Endothelial cell of umbilical vein (primary cell): ENCODE measurements at regions not wholly inside any gene's neighbourhood (a gene's known extent, or its start where the extent isn't known, plus 50 kb on each side); places are given as distances from the start of the nearest gene placed in this dataset.

Experiments
- BruUV-seq: library from RNA; stranded (reverse); fragments of 400-500 nt; replicated peaks from 2 replicates; lab custom pipeline; 2021; lab: Mats Ljungman, UMichigan
- CTCF ChIA-PET: fragments of 300-600, 350-600 bp; sonication (Branson Sonifier 250); formaldehyde crosslinking; loops from one replicate; lab custom pipeline; 2021; ENCODE audit warnings: antibody characterized with exemption, inconsistent platforms; lab: Charles Lee
- POLR2A ChIA-PET: fragments of 300-600, 350-600 bp; sonication (Branson Sonifier 250); formaldehyde crosslinking; loops from one replicate; lab custom pipeline; 2021; ENCODE audit warnings: antibody characterized with exemption, inconsistent platforms; lab: Charles Lee
- DNase-seq: peaks from one replicate; pipeline ENCODE4 v3.0.0-alpha.2; 2011; ENCODE audit warnings: low read depth, low spot score
- FAIRE-seq: peaks from 2 replicates; lab custom pipeline; 2011; peaks lifted over from hg19 to GRCh38; lab: Jason Lieb, UNC
- H2AFZ ChIP-seq: 2 replicates; pipeline ENCODE4 v1.6.0; 2012; ENCODE audit warnings: low read depth, low read length, control low read depth, inconsistent platforms
- H3K27ac ChIP-seq: 2 replicates; pipeline ENCODE4 v1.5.1; 2011; ENCODE audit warnings: low read depth, mild to moderate bottlenecking, control low read depth, low read length, moderate library complexity; ENCODE audit not compliant: insufficient read depth
- H3K27me3 ChIP-seq, 2 experiments: 2 replicates each; pipeline versions ENCODE4 v1.6.0 to v1.6.1; 2011; ENCODE audit warnings: low read length in 2 of 2, mixed read lengths in 1 of 2; ENCODE audit not compliant: control insufficient read depth in 2 of 2, insufficient read depth in 2 of 2
- H3K36me3 ChIP-seq, 2 experiments: 2 replicates in 1 of 2; 3 replicates in 1 of 2; pipeline ENCODE4 v1.5.1; 2011; ENCODE audit warnings: low read length in 2 of 2, mild to moderate bottlenecking in 1 of 2, moderate library complexity in 1 of 2; ENCODE audit not compliant: control insufficient read depth in 2 of 2, insufficient read depth in 2 of 2; ENCODE audit errors: extremely low read depth in 1 of 2
- H3K4me1 ChIP-seq: 3 replicates; pipeline ENCODE4 v1.5.1; 2011; ENCODE audit warnings: mild to moderate bottlenecking, low read length; ENCODE audit not compliant: control insufficient read depth, insufficient read depth; ENCODE audit errors: extremely low read depth
- H3K4me2 ChIP-seq: 2 replicates; pipeline ENCODE4 v1.6.1; 2011; ENCODE audit warnings: low read length, control low read depth, mixed read lengths; ENCODE audit not compliant: insufficient read depth
- H3K4me3 ChIP-seq, 3 experiments: fragments of 200-600 bp in 1 of 3; sonication (generic), shearing (Covaris generic) in 1 of 3; replicated peaks in 1 of 3; 2 replicates each; pipeline ENCODE4 v1.5.1; 2011 to 2016; ENCODE audit warnings: control low read depth in 3 of 3, low read length in 3 of 3, mild to moderate bottlenecking in 2 of 3, inconsistent platforms in 1 of 3, low read depth in 1 of 3, moderate library complexity in 1 of 3; ENCODE audit not compliant: insufficient read depth in 1 of 3
- H3K79me2 ChIP-seq: 2 replicates; pipeline ENCODE4 v1.6.0; 2012; ENCODE audit warnings: low read length, inconsistent platforms; ENCODE audit not compliant: control insufficient read depth, insufficient read depth
- H3K9ac ChIP-seq: replicated peaks from 2 replicates; pipeline ENCODE3; 2011; ENCODE audit warnings: low read length, control low read depth; ENCODE audit not compliant: insufficient read depth; ENCODE audit errors: extremely low read depth
- H3K9me1 ChIP-seq: replicated peaks from 3 replicates; pipeline ENCODE4 v1.6.0; 2011; ENCODE audit warnings: mild to moderate bottlenecking, low read length; ENCODE audit not compliant: control insufficient read depth, insufficient read depth; ENCODE audit errors: extremely low read depth
- H3K9me3 ChIP-seq: replicated peaks from 2 replicates; pipeline ENCODE4 v1.5.1; 2012; ENCODE audit warnings: low read length, inconsistent platforms; ENCODE audit not compliant: control insufficient read depth, insufficient read depth
- H4K20me1 ChIP-seq: replicated peaks from 2 replicates; pipeline ENCODE3; 2011; ENCODE audit warnings: mild to moderate bottlenecking, low read length; ENCODE audit not compliant: control insufficient read depth, insufficient read depth; ENCODE audit errors: extremely low read depth
- CTCF ChIP-seq, 2 donors: IDR thresholded peaks; 1 replicate in 1 of 2; 2 replicates in 1 of 2; pipeline ENCODE4 v1.5.1; 2011; ENCODE audit warnings: low read length in 2 of 2, mild to moderate bottlenecking in 2 of 2, moderate library complexity in 2 of 2, control low read depth in 1 of 2, inconsistent platforms in 1 of 2, low read depth in 1 of 2; ENCODE audit not compliant: insufficient read depth in 1 of 2; ENCODE audit errors: extremely low read depth in 1 of 2
- EZH2 ChIP-seq: IDR thresholded peaks from 2 replicates; pipeline ENCODE4 v1.6.1; 2012; ENCODE audit warnings: borderline replicate concordance, low read depth, mild to moderate bottlenecking, moderate library complexity, low read length, inconsistent platforms; ENCODE audit not compliant: severe bottlenecking
- FOS ChIP-seq: IDR thresholded peaks from 2 replicates; pipeline ENCODE4 v1.6.1; 2011; ENCODE audit warnings: mild to moderate bottlenecking, low read length, moderate library complexity, borderline replicate concordance; ENCODE audit not compliant: insufficient read depth
- GATA2 ChIP-seq: IDR thresholded peaks from 2 replicates; pipeline ENCODE4 v1.7.0; 2011; ENCODE audit warnings: low read depth, mild to moderate bottlenecking, moderate library complexity, mixed read lengths, low read length; ENCODE audit not compliant: insufficient read length, insufficient read depth
- JUN ChIP-seq: IDR thresholded peaks from 2 replicates; pipeline ENCODE4 v1.6.1; 2011; ENCODE audit warnings: borderline replicate concordance, low read depth; ENCODE audit not compliant: insufficient read length, insufficient read depth
- MAX ChIP-seq: IDR thresholded peaks from 2 replicates; pipeline ENCODE4 v1.6.1; 2011; ENCODE audit not compliant: insufficient read depth, insufficient read length
- MYC ChIP-seq: IDR thresholded peaks from one replicate; pipeline ENCODE4 v1.6.1; 2011; ENCODE audit warnings: mild to moderate bottlenecking, low read depth, low read length
- POLR2A ChIP-seq: IDR thresholded peaks from 2 replicates; pipeline ENCODE4 v1.6.1; 2012; ENCODE audit warnings: low read depth, mild to moderate bottlenecking, control low read depth, low read length
- POLR2AphosphoS5 ChIP-seq: IDR thresholded peaks from 2 replicates; pipeline ENCODE4 v1.6.1; 2012; ENCODE audit warnings: low read depth, mild to moderate bottlenecking, control low read depth, low read length, moderate library complexity; ENCODE audit not compliant: insufficient read depth
- dilution Hi-C: fragments of 300-500 bp; cut with MboI; formaldehyde crosslinking; loops from one replicate; pipeline ENCODE4 v1.15.0; 2019; ENCODE audit warnings: low sequenced_read_pairs; ENCODE audit not compliant: extremely low pct_ligation_motif_present
- intact Hi-C: fragments of 100-400 bp; cut with micrococcal nuclease; formaldehyde crosslinking; loops from one replicate; pipeline ENCODE4 v1.10.0; 2022

GRCh38 chr4:186927624-186928023 lies 204.0 kb upstream of the FAT1 start:
- ChIA-PET POLR2A (no interaction called here), CTCF (no interaction called here)
- Histone ChIP-seq H3K9me3 (no peaks in the 10 kb centered on the region), H3K9ac (no peak overlapping the region), H3K9me1 (no peaks in the 10 kb centered on the region), H3K79me2 (no peaks in the 10 kb centered on the region), H3K27me3 (no peaks in the 10 kb centered on the region), H3K36me3 (no peaks in the 10 kb centered on the region), H4K20me1 (no peaks in the 10 kb centered on the region), H3K4me2 (no peak overlapping the region), H3K4me3 (no peak overlapping the region), H3K27ac (no peak overlapping the region), H3K4me1 (no peaks in the 10 kb centered on the region), H2AFZ (no peak overlapping the region)
- TF ChIP-seq POLR2A, result no peak
- no peak for TF ChIP-seq POLR2AphosphoS5
- no peak for TF ChIP-seq CTCF (IDR thresholded peaks at IDR 0.05; ENCODE audit: extremely low read depth in 1 of 2, insufficient read depth in 1 of 2, low read depth in 1 of 2, low read length in 2 of 2)
- no peak for TF ChIP-seq EZH2
- no peak for TF ChIP-seq GATA2
- TF ChIP-seq MAX, result no peak
- no peak for TF ChIP-seq JUN
- TF ChIP-seq FOS, result no peak
- TF ChIP-seq MYC, result no peak
- intact Hi-C loops, result no loop called here
- BruUV-seq, result no TSS peak
- FAIRE-seq (no peak), DNase-seq (no peak)
- dilution Hi-C loops, result no loop called here
